K562 (cell line): ENCODE measurements at regions not wholly inside any gene's neighbourhood (a gene's known extent, or its start where the extent isn't known, plus 50 kb on each side); places are given as distances from the start of the nearest gene placed in this dataset.
"Not testable (repeated sequence)": the region's sequence is repeated elsewhere in the genome, so short reads cannot be mapped to it uniquely, and the experiment has no call there.

Experiments
- EZH2 ChIP-seq: IDR thresholded peaks from 2 replicates; pipeline ENCODE4 v1.6.1; 2012; ENCODE audit warnings: low read depth, mild to moderate bottlenecking, inconsistent platforms, low read length, borderline replicate concordance
- SMARCC2 ChIP-seq: fragments of 450-650 bp; IDR thresholded peaks from 2 replicates; pipeline ENCODE4 v1.6.1; 2017; ENCODE audit warnings: antibody characterized with exemption, moderate library complexity, mild to moderate bottlenecking, low read depth
- ZC3H8 ChIP-seq: fragments of 450-650 bp; IDR thresholded peaks from 2 replicates; pipeline ENCODE4 v1.6.1; 2017
- ZFX ChIP-seq: sonication (generic); formaldehyde crosslinking; IDR thresholded peaks from 2 replicates; pipeline ENCODE4 v1.8.0; 2022; ENCODE audit warnings: mild to moderate bottlenecking, missing genetic modification reagents, moderate library complexity
- ZNF583 ChIP-seq: fragments of 250-450 bp; sonication (Bioruptor Pico); IDR thresholded peaks from 2 replicates; pipeline ENCODE4 v1.4.0; 2020
- TF ChIP-seq, protein P1 (sequence below), 3 experiments: IDR thresholded peaks in 2 of 3; conservative IDR thresholded peaks in 1 of 3; 2 replicates each; pipeline ENCODE4 v1.5.1; 2011 to 2012; ENCODE audit warnings: low read length in 3 of 3, mild to moderate bottlenecking in 3 of 3, control low read depth in 2 of 3, improper control_type of control experiment in 1 of 3, inconsistent platforms in 1 of 3, low read depth in 1 of 3, mixed read lengths in 1 of 3, moderate library complexity in 1 of 3; ENCODE audit not compliant: insufficient read depth in 2 of 3

GRCh38 chr17:22381589-22381988, 689.3 kb downstream of the KCNJ18 start:
- TF ChIP-seq, protein P1, sequence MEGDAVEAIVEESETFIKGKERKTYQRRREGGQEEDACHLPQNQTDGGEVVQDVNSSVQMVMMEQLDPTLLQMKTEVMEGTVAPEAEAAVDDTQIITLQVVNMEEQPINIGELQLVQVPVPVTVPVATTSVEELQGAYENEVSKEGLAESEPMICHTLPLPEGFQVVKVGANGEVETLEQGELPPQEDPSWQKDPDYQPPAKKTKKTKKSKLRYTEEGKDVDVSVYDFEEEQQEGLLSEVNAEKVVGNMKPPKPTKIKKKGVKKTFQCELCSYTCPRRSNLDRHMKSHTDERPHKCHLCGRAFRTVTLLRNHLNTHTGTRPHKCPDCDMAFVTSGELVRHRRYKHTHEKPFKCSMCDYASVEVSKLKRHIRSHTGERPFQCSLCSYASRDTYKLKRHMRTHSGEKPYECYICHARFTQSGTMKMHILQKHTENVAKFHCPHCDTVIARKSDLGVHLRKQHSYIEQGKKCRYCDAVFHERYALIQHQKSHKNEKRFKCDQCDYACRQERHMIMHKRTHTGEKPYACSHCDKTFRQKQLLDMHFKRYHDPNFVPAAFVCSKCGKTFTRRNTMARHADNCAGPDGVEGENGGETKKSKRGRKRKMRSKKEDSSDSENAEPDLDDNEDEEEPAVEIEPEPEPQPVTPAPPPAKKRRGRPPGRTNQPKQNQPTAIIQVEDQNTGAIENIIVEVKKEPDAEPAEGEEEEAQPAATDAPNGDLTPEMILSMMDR (IDR thresholded peaks at IDR 0.05 in 2 of 3, conservative IDR thresholded peaks at IDR 0.05 in 1 of 3; ENCODE audit: insufficient read depth in 2 of 3, low read depth in 1 of 3, low read length in 3 of 3), result not testable (repeated sequence)
- TF ChIP-seq ZC3H8; SMARCC2; ZNF583; EZH2; ZFX (CRISPR knock-in tag): not testable (repeated sequence)
